SK-N-SH (cell line): ENCODE measurements at regions not wholly inside any gene's neighbourhood (a gene's known extent, or its start where the extent isn't known, plus 50 kb on each side); places are given as distances from the start of the nearest gene placed in this dataset.

Source experiments
- CTCF ChIA-PET: fragments of 300-600, 350-600 bp; formaldehyde crosslinking; extraction: SDS; loops from one replicate; lab custom pipeline; 2021; lab: Yijun Ruan, JAX
- POLR2A ChIA-PET: fragments of 350-600 bp; sonication (Branson Sonifier 250); formaldehyde crosslinking; extraction: SDS; loops from one replicate; lab custom pipeline; 2020; ENCODE audit warnings: antibody characterized with exemption, inconsistent platforms; lab: Yijun Ruan, JAX
- DNase-seq: peaks from one replicate; pipeline ENCODE4 v3.0.0; 2012
- H2AFZ ChIP-seq: fragments of 200-600 bp; sonication (generic); 2 replicates; pipeline ENCODE4 v1.8.1; 2016; ENCODE audit warnings: antibody characterized with exemption, mild to moderate bottlenecking, low read depth
- H3F3A ChIP-seq: fragments of 200-600 bp; sonication (generic); replicated peaks from 2 replicates; pipeline ENCODE3; 2016; ENCODE audit warnings: antibody characterized with exemption, mild to moderate bottlenecking; ENCODE audit not compliant: insufficient read depth
- H3K27ac ChIP-seq, 2 experiments: fragments of 200-500 bp in 1 of 2; fragments of 200-600 bp in 1 of 2; sonication (Bioruptor generic) in 1 of 2; sonication (generic), shearing (Covaris generic) in 1 of 2; 2 replicates each; pipeline versions ENCODE4 v1.5.1 to v1.6.1; 2014 to 2016; ENCODE audit warnings: low read depth in 2 of 2, inconsistent platforms in 1 of 2, low read length in 1 of 2, mild to moderate bottlenecking in 1 of 2, mixed read lengths in 1 of 2
- H3K27me3 ChIP-seq: fragments of 200-600 bp; sonication (generic), shearing (Covaris generic); 2 replicates; pipeline ENCODE4 v1.6.1; 2016; ENCODE audit warnings: mixed run types; ENCODE audit not compliant: insufficient read depth
- H3K36me3 ChIP-seq, 2 experiments: fragments of 200-500 bp in 1 of 2; fragments of 200-600 bp in 1 of 2; sonication (Bioruptor generic) in 1 of 2; sonication (generic) in 1 of 2; replicated peaks in 1 of 2; 2 replicates each; pipeline versions ENCODE3 to v1.5.1; 2014 to 2016; ENCODE audit warnings: low read length in 1 of 2, mild to moderate bottlenecking in 1 of 2; ENCODE audit not compliant: insufficient read depth in 2 of 2, control insufficient read depth in 1 of 2
- H3K4me1 ChIP-seq, 2 experiments: fragments of 200-500 bp in 1 of 2; fragments of 200-600 bp in 1 of 2; sonication (Bioruptor generic) in 1 of 2; sonication (generic), shearing (Covaris generic) in 1 of 2; 2 replicates each; pipeline versions ENCODE4 v1.5.1 to v1.6.1; 2014 to 2016; ENCODE audit warnings: low read depth in 1 of 2, low read length in 1 of 2, mixed run types in 1 of 2; ENCODE audit not compliant: insufficient read depth in 2 of 2, control insufficient read depth in 1 of 2
- H3K4me2 ChIP-seq: fragments of 200-600 bp; sonication (generic), shearing (Covaris generic); 2 replicates; pipeline ENCODE4 v1.6.1; 2017; ENCODE audit warnings: mixed run types
- H3K4me3 ChIP-seq, 2 experiments: fragments of 200-500 bp in 1 of 2; fragments of 200-600 bp in 1 of 2; sonication (Bioruptor generic) in 1 of 2; sonication (generic), shearing (Covaris generic) in 1 of 2; 2 replicates each; pipeline versions ENCODE4 v1.5.1 to v1.8.1; 2014 to 2016; ENCODE audit warnings: low read depth in 2 of 2, inconsistent platforms in 1 of 2, low read length in 1 of 2, mild to moderate bottlenecking in 1 of 2, mixed read lengths in 1 of 2, moderate library complexity in 1 of 2
- H3K79me2 ChIP-seq: fragments of 200-600 bp; sonication (generic); 2 replicates; pipeline ENCODE4 v1.8.1; 2017; ENCODE audit warnings: mild to moderate bottlenecking; ENCODE audit not compliant: insufficient read depth
- H3K9ac ChIP-seq: fragments of 200-600 bp; sonication (generic); 2 replicates; pipeline ENCODE4 v1.6.1; 2017; ENCODE audit warnings: mixed run types
- H3K9me2 ChIP-seq: fragments of 200-600 bp; sonication (generic); 2 replicates; pipeline ENCODE4 v1.6.1; 2017; ENCODE audit warnings: mixed run types
- H3K9me3 ChIP-seq: fragments of 200-600 bp; sonication (generic); 2 replicates; pipeline ENCODE4 v1.6.1; 2017; ENCODE audit warnings: mixed run types, mild to moderate bottlenecking, moderate library complexity
- H4K20me1 ChIP-seq: fragments of 200-600 bp; sonication (generic); 2 replicates; pipeline ENCODE4 v1.6.1; 2017; ENCODE audit warnings: mild to moderate bottlenecking, mixed run types; ENCODE audit not compliant: insufficient read depth
- CHD2 ChIP-seq: fragments of 150-350 bp; IDR thresholded peaks from 2 replicates; pipeline ENCODE4 v1.6.1; 2018; ENCODE audit warnings: low read length; ENCODE audit not compliant: partially characterized antibody
- ELF1 ChIP-seq: IDR thresholded peaks from 2 replicates; pipeline ENCODE4 v1.4.0; 2012
- EP300 ChIP-seq, 2 experiments: IDR thresholded peaks; 2 replicates each; pipeline versions ENCODE4 v1.4.0 to v1.6.1; 2012; ENCODE audit warnings: borderline replicate concordance in 1 of 2, low read depth in 1 of 2, low read length in 1 of 2
- FOXJ3 ChIP-seq: sonication (generic); formaldehyde crosslinking; IDR thresholded peaks from 2 replicates; pipeline ENCODE4 v1.5.1; 2020; ENCODE audit warnings: mild to moderate bottlenecking, missing genetic modification reagents
- FOXM1 ChIP-seq: IDR thresholded peaks from 2 replicates; pipeline ENCODE4 v1.4.0; 2012; ENCODE audit warnings: low read depth, mild to moderate bottlenecking
- GABPA ChIP-seq: IDR thresholded peaks from 2 replicates; pipeline ENCODE4 v1.4.0; 2012; ENCODE audit warnings: low read depth, mild to moderate bottlenecking
- GATA2 ChIP-seq: sonication (generic); formaldehyde crosslinking; IDR thresholded peaks from 2 replicates; pipeline ENCODE4 v1.5.0; 2020; ENCODE audit warnings: mild to moderate bottlenecking, missing genetic modification reagents
- JUND ChIP-seq: IDR thresholded peaks from 2 replicates; pipeline ENCODE4 v1.4.0; 2012
- MEF2A ChIP-seq: IDR thresholded peaks from 2 replicates; pipeline ENCODE4 v1.4.0; 2012; ENCODE audit warnings: low read depth, borderline replicate concordance
- NRF1 ChIP-seq: IDR thresholded peaks from 2 replicates; pipeline ENCODE4 v1.6.1; 2012; ENCODE audit warnings: low read depth, mild to moderate bottlenecking, low read length
- RAD21 ChIP-seq: IDR thresholded peaks from 2 replicates; pipeline ENCODE4 v1.6.1; 2012; ENCODE audit warnings: mild to moderate bottlenecking, low read length
- REST ChIP-seq: IDR thresholded peaks from 2 replicates; pipeline ENCODE4 v1.6.1; 2012; ENCODE audit warnings: mild to moderate bottlenecking, low read depth, low read length, moderate library complexity
- RFX5 ChIP-seq: IDR thresholded peaks from 2 replicates; pipeline ENCODE4 v1.6.1; 2012; ENCODE audit warnings: mild to moderate bottlenecking, improper control_type of control experiment, low read length
- SIN3A ChIP-seq: IDR thresholded peaks from 2 replicates; pipeline ENCODE4 v1.6.1; 2012; ENCODE audit warnings: low read depth, mild to moderate bottlenecking, low read length, moderate library complexity, borderline replicate concordance
- TAF1 ChIP-seq: IDR thresholded peaks from 2 replicates; pipeline ENCODE4 v1.6.1; 2012; ENCODE audit warnings: low read depth, mild to moderate bottlenecking, low read length, moderate library complexity, borderline replicate concordance
- TCF12 ChIP-seq: IDR thresholded peaks from 2 replicates; pipeline ENCODE4 v1.4.0; 2012
- TEAD4 ChIP-seq: IDR thresholded peaks from 2 replicates; pipeline ENCODE4 v1.4.0; 2012; ENCODE audit warnings: mild to moderate bottlenecking, borderline replicate concordance; ENCODE audit not compliant: insufficient read depth
- USF1 ChIP-seq: IDR thresholded peaks from 2 replicates; pipeline ENCODE4 v1.4.0; 2012; ENCODE audit warnings: low read depth, borderline replicate concordance
- YY1 ChIP-seq: IDR thresholded peaks from 2 replicates; pipeline ENCODE4 v1.4.0; 2012; ENCODE audit warnings: low read depth, mild to moderate bottlenecking
- WGBS: methylation state at CpG from one replicate; pipeline ENCODE4 v1.1.6; 2017; ENCODE audit warnings: low lambda C conversion rate; 5-methylcytosine and 5-hydroxymethylcytosine counted together

GRCh38 chrX:137896123-137896522, 330.2 kb downstream of the ZIC3 start:
- H3K4me2 ChIP-seq, result no peak overlapping the region
- H3K79me2 ChIP-seq, result no peaks in the 10 kb centered on the region
- H3K9ac ChIP-seq, result no peak overlapping the region
- H3K9me3 ChIP-seq, result no peaks in the 10 kb centered on the region
- ChIA-PET CTCF (interaction anchor here (1.0 kb wide), 1 partner anchor 18 kb away, joined by 3 read pairs; no protein-coding TSS in a partner anchor), POLR2A (no interaction called here)
- no peaks in the 10 kb centered on the region for H3K27me3 ChIP-seq
- TF ChIP-seq FOXM1, result no peak
- TF ChIP-seq RAD21, result no peak
- no peak for TF ChIP-seq TAF1
- TF ChIP-seq GATA2 (CRISPR knock-in tag), result no peak
- TF ChIP-seq EP300 (IDR thresholded peaks at IDR 0.05; ENCODE audit: borderline replicate concordance in 1 of 2, low read depth in 1 of 2, low read length in 1 of 2), result no peak
- no peak for TF ChIP-seq JUND
- no peak for TF ChIP-seq USF1
- TF ChIP-seq MEF2A, result no peak
- TF ChIP-seq RFX5, result no peak
- 3% methylated on average over 3 of the region's 3 CpGs for WGBS
- H3K9me2 ChIP-seq, result no peaks in the 10 kb centered on the region
- H3K4me3 ChIP-seq, result no peak overlapping the region
- no peaks in the 10 kb centered on the region for H3K36me3 ChIP-seq
- DNase-seq, result no peak
- H2AFZ ChIP-seq, result no peak overlapping the region
- no peaks in the 10 kb centered on the region for H3K4me1 ChIP-seq
- H3F3A ChIP-seq, result no peaks in the 10 kb centered on the region
- no peaks in the 10 kb centered on the region for H4K20me1 ChIP-seq
- no peak overlapping the region for H3K27ac ChIP-seq

GRCh38 chrX:137915466-137915865, 349.5 kb downstream of the ZIC3 start:
- TF ChIP-seq FOXM1, result no peak
- no peak for TF ChIP-seq MEF2A
- TF ChIP-seq USF1, result no peak
- TF ChIP-seq GABPA, result no peak
- TF ChIP-seq ELF1, result no peak
- TF ChIP-seq RAD21, result no peak
- Histone ChIP-seq H3K79me2 (no peaks in the 10 kb centered on the region), H3K4me1 (no peaks in the 10 kb centered on the region), H3K4me3 (no peak overlapping the region), H3K9me3 (no peaks in the 10 kb centered on the region), H4K20me1 (no peaks in the 10 kb centered on the region), H3K27me3 (no peaks in the 10 kb centered on the region), H3K9ac (no peak overlapping the region), H3K36me3 (no peaks in the 10 kb centered on the region), H2AFZ (no peak overlapping the region), H3F3A (no peaks in the 10 kb centered on the region), H3K9me2 (no peaks in the 10 kb centered on the region), H3K4me2 (no peak overlapping the region), H3K27ac (no peak overlapping the region)
- POLR2A ChIA-PET, result no interaction called here
- 3% methylated on average over 3 of the region's 3 CpGs for WGBS
- no peak for DNase-seq
- CTCF ChIA-PET, result no interaction called here

GRCh38 chrX:137916090-137916746, 350.3 kb downstream of the ZIC3 start:
- POLR2A ChIA-PET, result no interaction called here
- no peak for TF ChIP-seq CHD2
- TF ChIP-seq TAF1, result no peak
- no peak for TF ChIP-seq TEAD4
- TF ChIP-seq NRF1, result no peak
- TF ChIP-seq FOXJ3, result no peak
- TF ChIP-seq RAD21, result no peak
- TF ChIP-seq REST, result no peak
- TF ChIP-seq SIN3A, result no peak
- TF ChIP-seq YY1, result no peak
- TF ChIP-seq MEF2A, result no peak
- TF ChIP-seq TCF12, result no peak

More at GRCh38 chrX:137916090-137916746, 350.3 kb downstream of the ZIC3 start:
- no peak for DNase-seq
- H3K4me2 ChIP-seq, result no peak overlapping the region
- CTCF ChIA-PET, result no interaction called here
- H3K79me2 ChIP-seq, result no peaks in the 10 kb centered on the region
- no peaks in the 10 kb centered on the region for H3K27me3 ChIP-seq
- no peaks in the 10 kb centered on the region for H3F3A ChIP-seq
- no peaks in the 10 kb centered on the region for H3K4me1 ChIP-seq
- H3K9me2 ChIP-seq, result no peaks in the 10 kb centered on the region
- H3K9ac ChIP-seq, result no peak overlapping the region
- H3K27ac ChIP-seq, result no peak overlapping the region
- no peak overlapping the region for H2AFZ ChIP-seq
- no peaks in the 10 kb centered on the region for H3K9me3 ChIP-seq
- H3K4me3 ChIP-seq, result no peak overlapping the region
- no peaks in the 10 kb centered on the region for H3K36me3 ChIP-seq
- H4K20me1 ChIP-seq, result no peaks in the 10 kb centered on the region
- WGBS, result 2% methylated on average over 5 of the region's 6 CpGs
